IMR-90 (cell line): ENCODE measurements at regions not wholly inside any gene's neighbourhood (a gene's known extent, or its start where the extent isn't known, plus 50 kb on each side); places are given as distances from the start of the nearest gene placed in this dataset.

Experiments used
- BHLHE40 ChIP-seq: fragments of 150-350 bp; IDR thresholded peaks from 2 replicates; pipeline ENCODE4 v1.6.1; 2016; ENCODE audit warnings: mild to moderate bottlenecking, low read depth, low read length
- CEBPB ChIP-seq: IDR thresholded peaks from 2 replicates; pipeline ENCODE4 v1.6.1; 2012; ENCODE audit warnings: low read depth, low read length, improper control_type of control experiment
- FOS ChIP-seq: fragments of 150-350 bp; IDR thresholded peaks from 2 replicates; pipeline ENCODE4 v1.6.1; 2016; ENCODE audit warnings: low read depth, low read length
- MAFK ChIP-seq: IDR thresholded peaks from 2 replicates; pipeline ENCODE4 v1.6.1; 2012; ENCODE audit warnings: low read depth, low read length, improper control_type of control experiment
- POLR2A ChIP-seq: IDR thresholded peaks from 2 replicates; pipeline ENCODE4 v1.6.1; 2012; ENCODE audit warnings: mild to moderate bottlenecking, low read depth, low read length
- RAD21 ChIP-seq: IDR thresholded peaks from 2 replicates; pipeline ENCODE4 v1.6.1; 2012; ENCODE audit warnings: low read length, improper control_type of control experiment
- RCOR1 ChIP-seq: IDR thresholded peaks from 2 replicates; pipeline ENCODE4 v1.6.1; 2012; ENCODE audit warnings: mild to moderate bottlenecking, low read length, improper control_type of control experiment; ENCODE audit not compliant: insufficient replicate concordance
- RFX5 ChIP-seq: IDR thresholded peaks from 2 replicates; pipeline ENCODE4 v1.8.0; 2012; ENCODE audit warnings: low read depth, mild to moderate bottlenecking, low read length, moderate library complexity
- TF ChIP-seq, protein P1 (sequence below): conservative IDR thresholded peaks from 2 replicates; pipeline ENCODE4 v1.5.1; 2012; ENCODE audit warnings: mild to moderate bottlenecking, low read depth, low read length, improper control_type of control experiment

DNA sequence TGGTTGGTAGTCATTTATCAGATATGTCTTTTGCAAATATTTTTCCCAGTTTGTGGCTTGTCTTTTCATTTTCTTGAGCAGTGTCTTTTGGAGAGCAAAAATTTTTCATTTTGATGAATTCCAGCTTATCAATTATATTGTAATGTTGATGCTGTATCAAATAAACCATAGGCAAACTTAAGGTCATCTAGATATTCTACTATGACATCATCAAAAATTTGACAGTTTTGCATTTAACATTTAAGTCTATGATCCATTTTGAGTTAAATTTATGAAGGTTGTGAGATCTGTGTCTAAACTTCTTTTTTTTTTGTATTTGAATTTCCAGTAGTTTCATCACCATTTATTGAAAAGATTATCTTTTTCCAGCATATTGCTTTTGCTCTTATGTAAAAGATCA lies 505.5 kb upstream of the COX7C start:
- TF ChIP-seq POLR2A (no peak), CEBPB (no peak), RFX5 (no peak), MAFK (no peak), RCOR1 (no peak), BHLHE40 (no peak), FOS (no peak), RAD21 (no peak)
- TF ChIP-seq, protein P1, sequence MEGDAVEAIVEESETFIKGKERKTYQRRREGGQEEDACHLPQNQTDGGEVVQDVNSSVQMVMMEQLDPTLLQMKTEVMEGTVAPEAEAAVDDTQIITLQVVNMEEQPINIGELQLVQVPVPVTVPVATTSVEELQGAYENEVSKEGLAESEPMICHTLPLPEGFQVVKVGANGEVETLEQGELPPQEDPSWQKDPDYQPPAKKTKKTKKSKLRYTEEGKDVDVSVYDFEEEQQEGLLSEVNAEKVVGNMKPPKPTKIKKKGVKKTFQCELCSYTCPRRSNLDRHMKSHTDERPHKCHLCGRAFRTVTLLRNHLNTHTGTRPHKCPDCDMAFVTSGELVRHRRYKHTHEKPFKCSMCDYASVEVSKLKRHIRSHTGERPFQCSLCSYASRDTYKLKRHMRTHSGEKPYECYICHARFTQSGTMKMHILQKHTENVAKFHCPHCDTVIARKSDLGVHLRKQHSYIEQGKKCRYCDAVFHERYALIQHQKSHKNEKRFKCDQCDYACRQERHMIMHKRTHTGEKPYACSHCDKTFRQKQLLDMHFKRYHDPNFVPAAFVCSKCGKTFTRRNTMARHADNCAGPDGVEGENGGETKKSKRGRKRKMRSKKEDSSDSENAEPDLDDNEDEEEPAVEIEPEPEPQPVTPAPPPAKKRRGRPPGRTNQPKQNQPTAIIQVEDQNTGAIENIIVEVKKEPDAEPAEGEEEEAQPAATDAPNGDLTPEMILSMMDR = no peak
